GM12878 (cell line): ENCODE measurements at regions not wholly inside any gene's neighbourhood (a gene's known extent, or its start where the extent isn't known, plus 50 kb on each side); places are given as distances from the start of the nearest gene placed in this dataset.

Source experiments
- FOXK2 ChIP-seq: fragments of 450-650 bp; IDR thresholded peaks from 2 replicates; pipeline ENCODE4 v1.6.1; 2017; ENCODE audit warnings: mild to moderate bottlenecking, moderate library complexity
- GATAD2B ChIP-seq: fragments of 450-650 bp; conservative IDR thresholded peaks from 2 replicates; pipeline ENCODE4 v1.6.1; 2017; ENCODE audit warnings: low read depth, mild to moderate bottlenecking, moderate library complexity
- HDAC2 ChIP-seq: fragments of 200-600 bp; sonication (generic); IDR thresholded peaks from 2 replicates; pipeline ENCODE4 v1.6.1; 2017
- SP1 ChIP-seq: IDR thresholded peaks from one replicate; pipeline ENCODE4 v1.6.1; 2011; ENCODE audit warnings: low read depth, low read length
- TF ChIP-seq, protein P1 (sequence below): fragments of 450-650 bp; IDR thresholded peaks from 2 replicates; pipeline ENCODE4 v1.6.1; 2017; ENCODE audit warnings: antibody characterized with exemption, mild to moderate bottlenecking, moderate library complexity

DNA sequence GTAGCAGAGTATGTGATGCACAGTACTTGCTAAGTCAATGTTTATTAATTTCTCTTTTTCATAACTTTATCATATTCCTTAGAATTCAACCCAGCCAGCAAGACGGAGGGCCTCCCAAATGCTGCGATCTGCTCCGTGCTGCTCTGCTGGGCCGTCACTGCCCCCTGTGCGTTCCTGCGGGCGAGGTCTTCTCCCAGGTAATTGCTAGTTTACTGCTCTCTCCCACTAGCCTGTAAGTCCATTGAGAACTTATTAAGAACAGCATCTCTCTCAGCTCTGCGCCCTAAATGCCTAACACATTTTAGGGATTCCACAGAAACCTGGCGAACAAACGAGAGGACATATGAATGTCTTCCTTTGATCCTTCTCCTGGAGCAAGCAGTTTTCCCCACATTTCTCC lies 153.6 kb upstream of the ARHGAP28 start:
- TF ChIP-seq HDAC2: no peak
- TF ChIP-seq SP1: no peak
- TF ChIP-seq GATAD2B: no peak
- TF ChIP-seq, protein P1, sequence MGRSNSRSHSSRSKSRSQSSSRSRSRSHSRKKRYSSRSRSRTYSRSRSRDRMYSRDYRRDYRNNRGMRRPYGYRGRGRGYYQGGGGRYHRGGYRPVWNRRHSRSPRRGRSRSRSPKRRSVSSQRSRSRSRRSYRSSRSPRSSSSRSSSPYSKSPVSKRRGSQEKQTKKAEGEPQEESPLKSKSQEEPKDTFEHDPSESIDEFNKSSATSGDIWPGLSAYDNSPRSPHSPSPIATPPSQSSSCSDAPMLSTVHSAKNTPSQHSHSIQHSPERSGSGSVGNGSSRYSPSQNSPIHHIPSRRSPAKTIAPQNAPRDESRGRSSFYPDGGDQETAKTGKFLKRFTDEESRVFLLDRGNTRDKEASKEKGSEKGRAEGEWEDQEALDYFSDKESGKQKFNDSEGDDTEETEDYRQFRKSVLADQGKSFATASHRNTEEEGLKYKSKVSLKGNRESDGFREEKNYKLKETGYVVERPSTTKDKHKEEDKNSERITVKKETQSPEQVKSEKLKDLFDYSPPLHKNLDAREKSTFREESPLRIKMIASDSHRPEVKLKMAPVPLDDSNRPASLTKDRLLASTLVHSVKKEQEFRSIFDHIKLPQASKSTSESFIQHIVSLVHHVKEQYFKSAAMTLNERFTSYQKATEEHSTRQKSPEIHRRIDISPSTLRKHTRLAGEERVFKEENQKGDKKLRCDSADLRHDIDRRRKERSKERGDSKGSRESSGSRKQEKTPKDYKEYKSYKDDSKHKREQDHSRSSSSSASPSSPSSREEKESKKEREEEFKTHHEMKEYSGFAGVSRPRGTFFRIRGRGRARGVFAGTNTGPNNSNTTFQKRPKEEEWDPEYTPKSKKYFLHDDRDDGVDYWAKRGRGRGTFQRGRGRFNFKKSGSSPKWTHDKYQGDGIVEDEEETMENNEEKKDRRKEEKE: no peak
- TF ChIP-seq FOXK2: no peak
